GM12878 (cell line): ENCODE measurements at regions not wholly inside any gene's neighbourhood (a gene's known extent, or its start where the extent isn't known, plus 50 kb on each side); places are given as distances from the start of the nearest gene placed in this dataset.

Experiments used
- ATAC-seq: fragments of 200-7000 bp; cut with Tn5 transposase; 3 replicates; pipeline ENCODE4 v1.9.1; 2020; ENCODE audit warnings: mild to moderate bottlenecking, moderate library complexity
- BruUV-seq: library from RNA; stranded (reverse); fragments of 400-500 nt; replicated peaks from 2 replicates; lab custom pipeline; 2021; lab: Mats Ljungman, UMichigan
- CTCF ChIA-PET: fragments of 300-600 bp; sonication (Branson Sonifier 250); formaldehyde crosslinking; extraction: SDS; loops from one replicate; lab custom pipeline; 2021; ENCODE audit warnings: inconsistent platforms; lab: Yijun Ruan, JAX
- POLR2A ChIA-PET: fragments of 350-600 bp; formaldehyde crosslinking; extraction: SDS; loops from one replicate; lab custom pipeline; 2021; ENCODE audit warnings: inconsistent platforms; lab: Charles Lee
- RAD21 ChIA-PET: fragments of 300-600 bp; sonication (Branson Sonifier 250); formaldehyde crosslinking; loops from one replicate; lab custom pipeline; 2023; ENCODE audit warnings: antibody characterized with exemption; ENCODE audit not compliant: unreplicated experiment; lab: Charles Lee
- SMC1A ChIA-PET: fragments of 300-600 bp; sonication (Branson Sonifier 250); formaldehyde crosslinking; loops from one replicate; lab custom pipeline; 2023; ENCODE audit not compliant: unreplicated experiment, uncharacterized antibody; lab: Charles Lee
- DNase-seq: peaks from one replicate; pipeline ENCODE4 v3.0.0-alpha.2; 2011; ENCODE audit warnings: low read depth, low spot score
- FAIRE-seq: peaks from 3 replicates; lab custom pipeline; 2011; peaks lifted over from hg19 to GRCh38; lab: Jason Lieb, UNC
- H2AFZ ChIP-seq: 2 replicates; pipeline ENCODE4 v1.6.0; 2011; ENCODE audit warnings: low read depth, low read length, control low read depth; ENCODE audit not compliant: control insufficient read depth
- H3K27ac ChIP-seq: 2 replicates; pipeline ENCODE4 v1.5.1; 2011; ENCODE audit warnings: control low read depth; ENCODE audit not compliant: control insufficient read depth, insufficient read depth
- H3K27me3 ChIP-seq, 2 experiments: replicated peaks in 1 of 2; 2 replicates each; pipeline versions ENCODE4 v1.6.0 to v1.6.1; 2011; ENCODE audit warnings: low read length in 1 of 2; ENCODE audit not compliant: control insufficient read depth in 2 of 2, insufficient read depth in 2 of 2
- H3K36me3 ChIP-seq, 2 experiments: 2 replicates each; pipeline ENCODE4 v1.5.1; 2011; ENCODE audit warnings: low read length in 1 of 2; ENCODE audit not compliant: control insufficient read depth in 2 of 2, insufficient read depth in 2 of 2
- H3K4me1 ChIP-seq: 2 replicates; pipeline ENCODE4 v1.6.1; 2011; ENCODE audit warnings: mild to moderate bottlenecking, low read length, moderate library complexity, mixed read lengths; ENCODE audit not compliant: control insufficient read depth, insufficient read depth
- H3K4me2 ChIP-seq: 2 replicates; pipeline ENCODE4 v1.6.0; 2011; ENCODE audit warnings: control low read depth; ENCODE audit not compliant: control insufficient read depth, insufficient read depth
- H3K4me3 ChIP-seq: fragments of 200-600 bp; sonication (generic); 2 replicates; pipeline ENCODE4 v1.5.1; 2016
- H3K79me2 ChIP-seq: 2 replicates; pipeline ENCODE4 v1.6.0; 2011; ENCODE audit warnings: low read length; ENCODE audit not compliant: control insufficient read depth, insufficient read depth
- H3K9ac ChIP-seq: 2 replicates; pipeline ENCODE4 v1.8.0; 2011; ENCODE audit warnings: low read length, control low read depth, mixed read lengths; ENCODE audit not compliant: control insufficient read depth, insufficient read depth
- H3K9me3 ChIP-seq: replicated peaks from 3 replicates; pipeline ENCODE4 v1.5.1; 2011; ENCODE audit warnings: mild to moderate bottlenecking, low read length; ENCODE audit not compliant: control insufficient read depth, insufficient read depth
- H4K20me1 ChIP-seq: 2 replicates; pipeline ENCODE4 v1.6.0; 2011; ENCODE audit not compliant: control insufficient read depth, insufficient read depth
- MEF2B ChIP-seq: fragments of 450-650 bp; IDR thresholded peaks from 2 replicates; pipeline ENCODE4 v1.6.1; 2018; ENCODE audit warnings: mild to moderate bottlenecking, moderate library complexity; ENCODE audit not compliant: partially characterized antibody, poor library complexity, severe bottlenecking
- MTA2 ChIP-seq: fragments of 450-650 bp; IDR thresholded peaks from 2 replicates; pipeline ENCODE4 v1.6.1; 2016; ENCODE audit warnings: low read depth, mild to moderate bottlenecking, moderate library complexity
- PRDM15 ChIP-seq: fragments of 450-650 bp; formaldehyde crosslinking; IDR thresholded peaks from 2 replicates; pipeline ENCODE4 v1.4.0; 2020; ENCODE audit warnings: mild to moderate bottlenecking, moderate library complexity
- SMAD1 ChIP-seq: fragments of 450-650 bp; IDR thresholded peaks from 2 replicates; pipeline ENCODE4 v1.6.1; 2018; ENCODE audit warnings: mild to moderate bottlenecking, low read depth; ENCODE audit not compliant: partially characterized antibody
- STAT3 ChIP-seq: IDR thresholded peaks from 2 replicates; pipeline ENCODE4 v1.6.1; 2011; ENCODE audit warnings: low read depth, low read length, improper control_type of control experiment
- WGBS: methylation state at CpG from one replicate; pipeline ENCODE4 v1.1.6; 2016; ENCODE audit warnings: low lambda C conversion rate; ENCODE audit not compliant: insufficient replicate concordance, insufficient coverage; ENCODE audit errors: missing lambda C conversion rate; 5-methylcytosine and 5-hydroxymethylcytosine counted together
- in situ Hi-C: fragments of 300-500 bp; cut with MboI; formaldehyde crosslinking; loops from 9 replicates; pipeline ENCODE4 v1.14.3; 2018; ENCODE audit warnings: mixed read lengths
- intact Hi-C: fragments of 100-400 bp; cut with micrococcal nuclease; formaldehyde crosslinking; loops from one replicate; pipeline ENCODE4 v1.14.2; 2022; ENCODE audit not compliant: unreplicated experiment

GRCh38 chrX:39936886-39937770, 160.6 kb downstream of the BCOR start:
- Histone ChIP-seq H4K20me1 (no peaks in the 10 kb centered on the region), H2AFZ (peak overlapping the region; percentile 88), H3K9ac (peak overlapping the region; percentile 61), H3K27ac (peak overlapping the region; percentile 55), H3K9me3 (no peaks in the 10 kb centered on the region), H3K4me2 (peak overlapping the region; percentile 79), H3K27me3 (no peaks in the 10 kb centered on the region), H3K4me1 (peaks cover 16% of the 10 kb centered on the region), H3K36me3 (no peaks in the 10 kb centered on the region), H3K4me3 (no peak overlapping the region), H3K79me2 (no peaks in the 10 kb centered on the region)
- POLR2A ChIA-PET = no interaction called here
- intact Hi-C loops (no loop called here), in situ Hi-C loops (no loop called here)
- ATAC-seq = peak; percentile 91
- RAD21 ChIA-PET = interaction anchor here (0.6 kb wide), 1 partner anchor 67 kb away, joined by 4 read pairs; no protein-coding TSS in a partner anchor
- SMC1A ChIA-PET = interaction anchor here (0.9 to 1.2 kb wide), 2 partner anchors 79 to 128 kb away, joined by 3 read pairs; no protein-coding TSS in a partner anchor
- peak; percentile 12 for DNase-seq
- CTCF ChIA-PET = no interaction called here
- FAIRE-seq = peak; percentile 75
- no peak for TF ChIP-seq MTA2
- TF ChIP-seq PRDM15 (CRISPR knock-in tag) = no peak
- no peak for TF ChIP-seq SMAD1
- no peak for TF ChIP-seq STAT3
- no peak for TF ChIP-seq MEF2B
- BruUV-seq = no TSS peak
- WGBS = 19% methylated on average over 15 of the region's 18 CpGs
